NB4 (cell line): ENCODE measurements at regions not wholly inside any gene's neighbourhood (a gene's known extent, or its start where the extent isn't known, plus 50 kb on each side); places are given as distances from the start of the nearest gene placed in this dataset.

Experiments
- DNase-seq: peaks from one replicate; pipeline ENCODE4 v3.0.0; 2010; ENCODE audit warnings: low read depth
- H3K4me3 ChIP-seq: one replicate; pipeline ENCODE4 v1.5.1; 2011; ENCODE audit warnings: mild to moderate bottlenecking, low read depth, low read length, moderate library complexity
- CTCF ChIP-seq: IDR thresholded peaks from one replicate; pipeline ENCODE4 v1.5.1; 2012; ENCODE audit warnings: low read depth, low read length
- MYC ChIP-seq: IDR thresholded peaks from 2 replicates; pipeline ENCODE4 v1.6.1; 2011; ENCODE audit warnings: low read depth, low read length
- POLR2A ChIP-seq: IDR thresholded peaks from 2 replicates; pipeline ENCODE4 v1.6.1; 2011; ENCODE audit warnings: mild to moderate bottlenecking; ENCODE audit not compliant: insufficient read length; ENCODE audit errors: extremely low read depth
- TF ChIP-seq, protein P1 (sequence below): IDR thresholded peaks from 2 replicates; pipeline ENCODE4 v1.6.1; 2011; ENCODE audit warnings: low read depth, low read length

DNA sequence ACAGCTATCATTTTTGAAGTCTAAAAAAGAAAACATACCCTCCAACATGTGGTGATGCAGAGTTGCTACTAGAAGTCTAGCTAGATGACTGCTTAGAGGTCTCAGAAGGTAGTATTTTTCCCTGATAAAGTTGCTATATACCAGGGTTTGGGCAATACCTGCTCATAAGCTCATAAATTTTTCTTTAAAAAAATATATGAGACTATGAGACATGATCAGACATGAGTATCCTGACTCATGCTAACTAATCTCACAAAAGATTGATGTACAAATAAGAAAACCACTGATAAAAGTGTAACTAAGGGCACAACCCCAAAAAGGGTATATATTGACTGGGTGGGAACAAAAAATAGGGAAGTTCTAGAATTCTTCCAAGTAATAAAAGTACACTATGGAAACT, 740.9 kb downstream of the METTL15 start:
- H3K4me3 ChIP-seq = no peak overlapping the region
- TF ChIP-seq POLR2A (no peak), CTCF (no peak), MYC (no peak)
- TF ChIP-seq, protein P1, sequence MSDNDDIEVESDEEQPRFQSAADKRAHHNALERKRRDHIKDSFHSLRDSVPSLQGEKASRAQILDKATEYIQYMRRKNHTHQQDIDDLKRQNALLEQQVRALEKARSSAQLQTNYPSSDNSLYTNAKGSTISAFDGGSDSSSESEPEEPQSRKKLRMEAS = no peak

GRCh38 chr11:28842716-28843115, 734.5 kb downstream of the METTL15 start:
- DNase-seq = no peak
- TF ChIP-seq MYC = no peak
- TF ChIP-seq POLR2A = no peak
- TF ChIP-seq, protein P1 = no peak
- no peak for TF ChIP-seq CTCF
- H3K4me3 ChIP-seq = no peak overlapping the region

More for the DNA sequence above, 740.9 kb downstream of the METTL15 start:
- DNase-seq = no peak

DNA sequence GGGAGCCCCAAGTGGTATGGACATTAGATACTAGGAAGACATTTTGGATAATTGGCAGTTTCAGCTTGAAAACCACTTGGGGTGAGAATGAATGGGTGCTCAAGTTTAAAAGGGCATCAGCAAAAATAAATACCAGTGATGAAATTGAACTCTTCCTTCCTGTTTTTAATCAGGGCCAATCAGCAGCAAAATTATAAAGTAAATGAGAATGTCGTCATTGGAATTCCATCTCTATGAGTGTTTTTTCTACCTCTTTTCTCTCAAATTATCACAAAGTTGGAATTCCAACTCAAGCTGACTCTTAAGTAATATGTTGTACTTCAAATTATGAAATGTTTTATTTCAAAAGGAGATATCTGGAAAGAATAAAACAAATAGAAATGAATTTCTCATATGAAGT, 730.6 kb downstream of the METTL15 start:
- TF ChIP-seq, protein P1 = no peak
- no peak for TF ChIP-seq MYC
- no peak for TF ChIP-seq POLR2A
- H3K4me3 ChIP-seq = no peak overlapping the region
- no peak for DNase-seq

DNA sequence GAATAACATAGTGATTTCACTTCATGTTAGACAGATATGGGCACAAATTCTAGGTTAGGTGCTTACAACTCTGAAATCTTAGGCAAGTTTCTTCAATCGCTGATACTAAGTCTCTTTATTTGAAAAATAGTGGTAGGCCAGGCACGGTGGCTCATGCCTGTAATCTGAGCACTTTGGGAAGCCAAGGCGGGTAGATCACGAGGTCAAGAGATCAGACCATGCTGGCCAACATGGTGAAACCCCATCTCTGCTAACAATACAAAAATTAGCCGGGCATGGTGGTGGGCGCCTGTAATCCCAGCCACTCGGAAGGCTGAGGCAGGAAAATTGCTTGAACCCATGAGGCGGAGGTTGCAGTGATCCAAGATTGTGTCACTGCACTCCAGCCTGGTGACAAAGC, 729.4 kb downstream of the METTL15 start:
- no peak overlapping the region for H3K4me3 ChIP-seq
- TF ChIP-seq, protein P1 = no peak
- TF ChIP-seq CTCF = no peak
- TF ChIP-seq POLR2A = no peak
- TF ChIP-seq MYC = no peak
- no peak for DNase-seq

DNA sequence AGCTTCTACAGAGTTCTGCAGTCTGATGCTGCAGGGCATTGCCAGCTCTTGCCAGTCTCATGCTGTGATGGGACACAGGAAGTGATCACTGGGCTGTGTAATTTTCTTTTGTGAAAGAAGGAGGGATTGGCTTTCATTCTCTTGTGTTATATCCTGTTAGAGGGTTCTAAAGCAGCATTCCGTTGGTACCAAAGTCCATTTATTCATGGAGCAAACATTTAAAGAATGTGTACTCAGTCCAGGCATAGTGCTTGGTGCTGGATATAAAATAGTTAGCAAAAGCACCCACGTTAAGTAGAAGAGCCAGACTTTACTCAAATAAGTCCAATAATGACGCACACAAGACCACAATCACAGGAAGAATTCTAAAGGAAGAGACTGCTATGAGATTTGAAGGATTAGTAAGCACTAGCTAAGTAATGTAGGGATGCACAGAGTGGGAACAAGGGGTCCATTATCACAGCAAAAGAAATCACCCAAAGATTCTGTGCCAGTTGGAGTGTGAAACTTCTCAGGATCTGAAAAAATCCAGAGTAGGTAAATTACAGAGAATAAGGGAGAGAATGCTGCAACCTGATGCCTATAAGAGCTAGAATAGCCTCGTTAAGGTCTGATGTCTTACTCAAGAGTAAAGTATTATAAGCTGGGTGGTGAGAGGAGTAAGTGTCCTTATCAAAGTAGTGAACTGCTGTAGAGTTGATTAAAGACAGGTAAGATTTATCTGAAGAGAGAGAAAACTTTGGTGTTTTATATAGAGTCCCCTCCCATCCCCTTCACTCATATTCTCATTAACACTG, 728.3 kb downstream of the METTL15 start:
- no peak for DNase-seq
- H3K4me3 ChIP-seq = no peak overlapping the region
- no peak for TF ChIP-seq MYC
- TF ChIP-seq, protein P1 = no peak
- TF ChIP-seq CTCF = no peak
- no peak for TF ChIP-seq POLR2A

DNA sequence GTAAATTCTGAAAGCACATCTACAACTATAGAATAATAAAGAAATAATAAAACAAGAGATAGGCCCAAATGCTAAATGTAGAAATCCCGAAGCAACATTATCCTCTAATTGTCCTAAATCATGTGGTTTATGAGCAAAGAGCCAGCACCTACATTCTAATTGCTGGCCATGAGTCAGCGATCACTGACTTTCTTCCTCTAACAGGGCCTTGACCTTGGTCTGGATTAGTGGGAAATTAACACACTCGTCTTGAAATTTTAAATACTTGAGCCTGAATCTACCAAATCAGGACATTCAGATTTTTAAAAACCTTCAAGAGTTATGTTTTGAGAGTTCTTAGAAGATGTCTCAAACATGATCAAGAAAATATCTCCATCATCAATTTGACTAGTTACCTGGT, 727.6 kb downstream of the METTL15 start:
- no peak for TF ChIP-seq MYC
- no peak for TF ChIP-seq POLR2A
- TF ChIP-seq, protein P1 = no peak
- TF ChIP-seq CTCF = no peak
- no peak for DNase-seq
- no peak overlapping the region for H3K4me3 ChIP-seq
